ENCODE measurements at regions not wholly inside any gene's neighbourhood (a gene's known extent, or its start where the extent isn't known, plus 50 kb on each side); places are given as distances from the start of the nearest gene placed in this dataset.

GRCh38 chr2:111642586-111643327 lies 241.2 kb downstream of the ANAPC1 start:
- no peak overlapping the region for H2BK15ac ChIP-seq (ENCODE audit: low read length)
- no peak overlapping the region for H3K27ac ChIP-seq (ENCODE audit: low read depth, low read length)
- H3K9me3 ChIP-seq (ENCODE audit: insufficient read depth in 2 of 2, low read depth in 1 of 2, low read length in 1 of 2), result peaks cover 0 to 3% of the 10 kb centered on the region in 2 experiments; a peak in 1 of 4 replicates
- no peak overlapping the region for H2BK120ac ChIP-seq (replicated peaks; ENCODE audit: low read depth, low read length)
- H3K56ac ChIP-seq (replicated peaks; ENCODE audit: insufficient read length, low read depth, low read length), result no peak overlapping the region
- no peak overlapping the region for H4K91ac ChIP-seq (replicated peaks; ENCODE audit: insufficient read length, low read length)
- no peaks in the 10 kb centered on the region for H3K23me2 ChIP-seq (ENCODE audit: low read depth, low read length)
- no peak overlapping the region for H2AK5ac ChIP-seq (ENCODE audit: low read depth, low read length)
- no peak overlapping the region for H3K4me2 ChIP-seq (ENCODE audit: insufficient read depth in 1 of 2, low read depth in 2 of 2, low read length in 2 of 2)
- no peak overlapping the region for H3K18ac ChIP-seq (ENCODE audit: extremely low read depth, low read length)
- WGBS, 2 experiments (ENCODE audit: extremely low coverage in 1 of 2, insufficient coverage in 1 of 2, insufficient read length in 1 of 2, insufficient replicate concordance in 2 of 2, low coverage in 1 of 2, low lambda C conversion rate in 2 of 2, missing lambda C conversion rate in 1 of 2), result 100% methylated on average over 2 of the region's 2 CpGs; no CpG with 5 or more reads in 1 of the 2 experiments
- no peaks in the 10 kb centered on the region for H3K36me3 ChIP-seq (ENCODE audit: control insufficient read depth in 2 of 4, insufficient read depth in 4 of 4, low read length in 3 of 4)
- H2AFZ ChIP-seq (ENCODE audit: low read length), result no peak overlapping the region
- no peaks in the 10 kb centered on the region for H3K27me3 ChIP-seq (replicated peaks in 1 of 4; ENCODE audit: control insufficient read depth in 3 of 4, extremely low read depth in 1 of 4, insufficient read depth in 3 of 4, low read length in 3 of 4)
- FAIRE-seq (no peak), DNase-seq (ENCODE audit: low read depth in 1 of 2, low spot score in 2 of 2) (no peak)
- no peak overlapping the region for H2BK20ac ChIP-seq (ENCODE audit: low read length)
- H3K23ac ChIP-seq (ENCODE audit: insufficient read length), result no peak overlapping the region
- H3K79me1 ChIP-seq (ENCODE audit: low read depth, low read length), result no peaks in the 10 kb centered on the region
- H3K79me2 ChIP-seq (ENCODE audit: control insufficient read depth in 1 of 2, insufficient read depth in 2 of 2, low read length in 2 of 2), result no peaks in the 10 kb centered on the region
- H3K4me3 ChIP-seq (ENCODE audit: extremely low read depth in 1 of 4, insufficient read depth in 2 of 4, low read depth in 3 of 4, low read length in 4 of 4), result no peak overlapping the region
- H3K4me1 ChIP-seq (replicated peaks in 1 of 4; ENCODE audit: control insufficient read depth in 3 of 4, insufficient read depth in 4 of 4, low read length in 3 of 4), result no peaks in the 10 kb centered on the region
- H2BK5ac ChIP-seq (ENCODE audit: low read depth, low read length), result no peak overlapping the region; the same call in 1 of the 2 replicates
- H4K8ac ChIP-seq (ENCODE audit: extremely low read depth, insufficient read depth, low read length), result no peak overlapping the region
- no peak overlapping the region for H3K4ac ChIP-seq (replicated peaks; ENCODE audit: insufficient read length, low read depth, low read length)
- H3K9ac ChIP-seq (replicated peaks in 1 of 4; ENCODE audit: extremely low read depth in 1 of 4, low read depth in 3 of 4, low read length in 3 of 4), result no peak overlapping the region
- CTCF ChIA-PET (ENCODE audit: partially characterized antibody), result no interaction called here
- H3K14ac ChIP-seq (ENCODE audit: insufficient read length), result no peak overlapping the region
- POLR2A ChIA-PET (ENCODE audit: partially characterized antibody), result no interaction called here
- H4K20me1 ChIP-seq (replicated peaks in 1 of 2; ENCODE audit: control insufficient read depth in 1 of 2, insufficient read depth in 2 of 2, low read length in 2 of 2), result no peaks in the 10 kb centered on the region
- no peak overlapping the region for H2BK12ac ChIP-seq (ENCODE audit: low read depth, low read length)
- no peak overlapping the region for H4K5ac ChIP-seq (ENCODE audit: insufficient read length, low read depth, low read length)
- no peak for TF ChIP-seq SUZ12 (IDR thresholded peaks at IDR 0.05; ENCODE audit: low read length)
- TF ChIP-seq RAD21 (IDR thresholded peaks at IDR 0.05 in 1 of 2, conservative IDR thresholded peaks at IDR 0.05 in 1 of 2; ENCODE audit: low read depth in 2 of 2, low read length in 2 of 2), result no peak
- TF ChIP-seq, protein P1, sequence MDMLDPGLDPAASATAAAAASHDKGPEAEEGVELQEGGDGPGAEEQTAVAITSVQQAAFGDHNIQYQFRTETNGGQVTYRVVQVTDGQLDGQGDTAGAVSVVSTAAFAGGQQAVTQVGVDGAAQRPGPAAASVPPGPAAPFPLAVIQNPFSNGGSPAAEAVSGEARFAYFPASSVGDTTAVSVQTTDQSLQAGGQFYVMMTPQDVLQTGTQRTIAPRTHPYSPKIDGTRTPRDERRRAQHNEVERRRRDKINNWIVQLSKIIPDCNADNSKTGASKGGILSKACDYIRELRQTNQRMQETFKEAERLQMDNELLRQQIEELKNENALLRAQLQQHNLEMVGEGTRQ (IDR thresholded peaks at IDR 0.05; ENCODE audit: low read length), result no peak
- no peak for TF ChIP-seq CEBPB (IDR thresholded peaks at IDR 0.05; ENCODE audit: low read depth, low read length)
- no peak for TF ChIP-seq CHD2 (IDR thresholded peaks at IDR 0.05; ENCODE audit: low read length)
- TF ChIP-seq TCF12 (IDR thresholded peaks at IDR 0.05; ENCODE audit: low read depth, low read length), result no peak

Measured in H1 (cell line).